ENCODE measurements at regions not wholly inside any gene's neighbourhood (a gene's known extent, or its start where the extent isn't known, plus 50 kb on each side); places are given as distances from the start of the nearest gene placed in this dataset.

DNA sequence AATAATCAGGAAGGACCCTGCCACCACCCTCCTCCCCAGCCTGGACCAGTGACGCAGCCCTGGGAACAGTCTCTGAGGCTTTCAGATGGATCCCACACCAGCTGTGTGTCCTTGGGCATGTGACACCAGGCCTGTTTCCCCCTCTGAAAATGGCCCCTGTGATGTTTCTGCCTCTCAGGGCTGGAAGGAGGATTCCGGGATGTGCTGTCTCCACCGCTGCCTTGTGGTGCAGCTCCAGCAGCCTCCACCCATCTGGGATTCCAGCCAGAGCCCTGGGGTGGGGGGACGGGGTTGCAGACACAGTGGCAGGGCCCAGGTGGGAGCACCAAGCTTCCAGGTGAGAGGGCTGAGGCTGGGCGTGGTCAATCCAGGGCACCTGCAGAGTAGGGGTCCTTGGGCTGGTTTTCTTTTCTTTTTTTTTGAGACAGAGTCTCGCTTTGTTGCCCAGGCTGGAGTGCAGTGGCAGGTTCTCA lies 179.7 kb upstream of the IER5L start:
- TF ChIP-seq CTCF (IDR thresholded peaks at IDR 0.05) (no peak), POLR2A (IDR thresholded peaks at IDR 0.05) (no peak), POLR2AphosphoS5 (IDR thresholded peaks at IDR 0.05) (no peak)
